Lung (tissue), 11 donors: ENCODE measurements at regions not wholly inside any gene's neighbourhood (a gene's known extent, or its start where the extent isn't known, plus 50 kb on each side); places are given as distances from the start of the nearest gene placed in this dataset.

ENCODE experiments used
- ATAC-seq: fragments of 200-7000 bp; cut with Tn5 transposase; one replicate; pipeline ENCODE4 v1.9.1; 2020; ENCODE audit warnings: moderate number of reproducible peaks; ENCODE audit not compliant: insufficient read depth, low FRiP score
- DNase-seq, 3 donors: peaks; one replicate each; pipeline ENCODE4 v3.0.0-alpha.2; 2013 to 2017
- H3K27ac ChIP-seq, 2 donors: one replicate each; pipeline ENCODE4 v1.5.1; 2013; ENCODE audit warnings: mild to moderate bottlenecking in 2 of 2, moderate library complexity in 2 of 2, control low read depth in 1 of 2, inconsistent platforms in 1 of 2, low read depth in 1 of 2, low read length in 1 of 2
- H3K27me3 ChIP-seq, 3 donors: one replicate each; pipeline ENCODE4 v1.5.1; 2013; ENCODE audit warnings: low read length in 2 of 3; ENCODE audit not compliant: control insufficient read depth in 3 of 3, insufficient read depth in 3 of 3
- H3K36me3 ChIP-seq, 4 donors: one replicate each; pipeline ENCODE4 v1.5.1; 2013; ENCODE audit warnings: low read length in 4 of 4, mild to moderate bottlenecking in 1 of 4, moderate library complexity in 1 of 4; ENCODE audit not compliant: control insufficient read depth in 4 of 4, insufficient read depth in 4 of 4
- H3K4me1 ChIP-seq, 5 donors: one replicate each; pipeline ENCODE4 v1.5.1; 2013; ENCODE audit warnings: low read length in 5 of 5, mild to moderate bottlenecking in 2 of 5, moderate library complexity in 1 of 5; ENCODE audit not compliant: control insufficient read depth in 5 of 5, insufficient read depth in 5 of 5
- H3K4me3 ChIP-seq: one replicate; pipeline ENCODE4 v1.5.1; 2013; ENCODE audit warnings: mild to moderate bottlenecking, control low read depth, moderate library complexity
- H3K9ac ChIP-seq, 2 donors: one replicate each; pipeline ENCODE4 v1.5.1; 2013; ENCODE audit warnings: low read length in 2 of 2, control low read depth in 1 of 2; ENCODE audit not compliant: insufficient read depth in 1 of 2
- H3K9me3 ChIP-seq, 4 donors: one replicate each; pipeline ENCODE4 v1.5.1; 2013; ENCODE audit warnings: low read length in 3 of 4, mild to moderate bottlenecking in 1 of 4, moderate library complexity in 1 of 4; ENCODE audit not compliant: control insufficient read depth in 4 of 4, insufficient read depth in 3 of 4
- CTCF ChIP-seq: IDR thresholded peaks from 2 replicates; pipeline ENCODE4 v1.5.1; 2012; ENCODE audit warnings: mild to moderate bottlenecking; ENCODE audit errors: control extremely low read depth, extremely low read depth
- WGBS, 2 donors: extraction: QIAGEN DNeasy Blood & Tissue Kit; methylation state at CpG; one replicate each; pipeline ENCODE4 v1.1.7; 2013; 5-methylcytosine and 5-hydroxymethylcytosine counted together
- donor health status: control.
- donor health status: control.
- donor health status: Bipolar disorder and iron deficiency.
- donor health status: healthy.
- donor health status: DM: yes; HTN: yes; CAD: no.

DNA sequence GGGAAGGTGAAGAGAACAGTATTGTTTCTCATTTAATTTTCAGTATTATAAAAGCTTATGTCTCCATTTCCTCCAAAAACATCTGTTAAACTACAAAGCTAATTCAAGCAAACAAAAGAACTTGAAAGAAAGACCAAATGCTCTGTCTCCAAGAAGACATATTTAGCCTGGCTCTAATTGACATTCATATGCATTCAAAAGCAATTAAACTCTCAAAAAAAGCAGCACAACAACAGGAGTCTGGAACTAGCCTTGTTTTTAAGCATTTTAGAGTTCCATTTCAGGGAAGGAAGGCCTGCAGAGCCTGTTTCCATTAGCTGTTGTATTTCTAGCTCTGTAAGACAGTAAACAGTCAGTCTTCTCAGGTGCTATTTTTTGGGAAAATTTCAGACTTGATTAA, 447.9 kb downstream of the TDRD15 start:
- ATAC-seq (no peak), DNase-seq (no peak)
- H3K4me3 ChIP-seq = no peak overlapping the region
- H3K9me3 ChIP-seq = no peaks in the 10 kb centered on the region
- no peaks in the 10 kb centered on the region for H3K4me1 ChIP-seq
- H3K9ac ChIP-seq = no peak overlapping the region
- no peaks in the 10 kb centered on the region for H3K36me3 ChIP-seq
- TF ChIP-seq CTCF = no peak
- no peak overlapping the region for H3K27ac ChIP-seq
- H3K27me3 ChIP-seq = no peaks in the 10 kb centered on the region

DNA sequence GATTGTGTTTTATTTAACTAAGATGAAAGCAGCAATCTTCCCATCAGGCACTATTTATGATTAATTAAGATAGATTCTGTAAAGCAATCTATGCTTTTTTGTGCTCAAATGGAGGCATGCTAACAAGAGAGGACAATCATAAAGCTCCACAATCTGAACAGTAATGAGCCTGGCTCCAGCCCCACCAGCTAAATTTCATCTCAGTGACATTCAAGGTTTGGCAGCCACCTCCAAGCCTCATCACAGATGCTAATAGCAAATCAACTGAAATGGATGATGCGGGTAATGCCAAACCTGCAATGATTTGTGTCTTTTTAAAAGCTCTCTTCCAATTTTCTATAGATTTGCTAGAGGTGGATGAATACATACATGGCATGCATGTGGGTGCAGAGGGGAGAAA, 456.6 kb downstream of the TDRD15 start:
- DNase-seq (no peak), ATAC-seq (no peak)
- Histone ChIP-seq H3K9me3 (no peaks in the 10 kb centered on the region), H3K27ac (no peak overlapping the region), H3K4me1 (no peaks in the 10 kb centered on the region), H3K27me3 (no peaks in the 10 kb centered on the region), H3K9ac (no peak overlapping the region), H3K36me3 (no peaks in the 10 kb centered on the region), H3K4me3 (no peak overlapping the region)
- WGBS, 2 donors = 88 to 93% methylated on average over 1 of the region's 1 CpG
- TF ChIP-seq CTCF = no peak

DNA sequence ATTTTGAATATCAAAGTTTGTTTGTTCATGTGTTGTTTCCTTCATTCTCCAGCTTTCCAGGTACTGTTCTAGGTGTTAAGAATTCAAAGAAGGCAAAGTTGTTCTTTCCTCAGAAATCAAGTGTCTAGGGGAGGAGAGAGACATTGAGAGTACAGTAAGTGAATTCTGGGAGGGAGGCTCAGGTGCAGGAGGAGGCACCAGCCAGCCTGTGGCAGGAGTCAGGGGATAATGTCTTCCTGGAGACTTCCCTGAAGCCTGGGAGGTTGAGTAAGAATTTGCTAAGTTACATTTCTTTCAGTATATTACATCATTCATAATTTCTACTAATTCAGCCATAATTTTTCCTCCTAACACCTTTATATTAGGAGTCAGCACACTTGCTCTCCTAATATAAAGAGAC, 462.1 kb downstream of the TDRD15 start:
- H3K36me3 ChIP-seq = no peaks in the 10 kb centered on the region
- no peak for TF ChIP-seq CTCF
- H3K9ac ChIP-seq = no peak overlapping the region
- peaks cover 0 to 13% (median 0%) of the 10 kb centered on the region in 5 donors for H3K4me1 ChIP-seq
- no peak overlapping the region for H3K4me3 ChIP-seq
- H3K9me3 ChIP-seq = no peaks in the 10 kb centered on the region
- no peaks in the 10 kb centered on the region for H3K27me3 ChIP-seq
- no peak for DNase-seq
- H3K27ac ChIP-seq = no peak overlapping the region
- ATAC-seq = no peak

GRCh38 chr2:21590026-21590690, 466.4 kb downstream of the TDRD15 start:
- no peak for TF ChIP-seq CTCF
- ATAC-seq = no peak

More at GRCh38 chr2:21590026-21590690, 466.4 kb downstream of the TDRD15 start:
- Histone ChIP-seq H3K27me3 (no peaks in the 10 kb centered on the region), H3K4me1 (peaks cover 0 to 27% (median 0%) of the 10 kb centered on the region in 5 donors), H3K27ac (no peak overlapping the region), H3K9me3 (peaks cover 0 to 3% (median 0%) of the 10 kb centered on the region in 4 donors), H3K36me3 (no peaks in the 10 kb centered on the region), H3K9ac (no peak overlapping the region), H3K4me3 (no peak overlapping the region)
- peak; percentile 84 to 95 (median 95) for DNase-seq
- WGBS, 2 donors = 63 to 72% methylated on average over 7 of the region's 7 CpGs
